ENCODE measurements at regions not wholly inside any gene's neighbourhood (a gene's known extent, or its start where the extent isn't known, plus 50 kb on each side); places are given as distances from the start of the nearest gene placed in this dataset.

DNA sequence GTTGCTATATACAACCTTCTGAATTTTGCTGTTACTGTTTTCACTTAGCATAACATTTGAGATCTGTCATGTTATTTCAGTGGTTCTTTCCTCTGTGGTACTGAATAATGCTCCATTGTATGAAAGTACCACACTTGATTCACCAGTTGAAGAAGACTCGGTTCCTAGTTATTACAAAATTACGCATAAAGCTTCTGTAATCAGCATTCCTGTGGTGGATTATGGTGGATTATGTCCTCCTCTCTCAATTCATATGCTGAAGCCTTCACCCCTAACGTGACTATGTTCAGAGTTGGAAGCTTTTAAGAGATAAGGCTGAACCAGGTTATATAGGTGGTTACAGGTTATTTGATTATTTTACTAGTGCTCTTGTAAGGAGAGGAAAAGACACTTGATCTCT is 2143.5 kb upstream of the AGA start:
- TF ChIP-seq, protein P1, sequence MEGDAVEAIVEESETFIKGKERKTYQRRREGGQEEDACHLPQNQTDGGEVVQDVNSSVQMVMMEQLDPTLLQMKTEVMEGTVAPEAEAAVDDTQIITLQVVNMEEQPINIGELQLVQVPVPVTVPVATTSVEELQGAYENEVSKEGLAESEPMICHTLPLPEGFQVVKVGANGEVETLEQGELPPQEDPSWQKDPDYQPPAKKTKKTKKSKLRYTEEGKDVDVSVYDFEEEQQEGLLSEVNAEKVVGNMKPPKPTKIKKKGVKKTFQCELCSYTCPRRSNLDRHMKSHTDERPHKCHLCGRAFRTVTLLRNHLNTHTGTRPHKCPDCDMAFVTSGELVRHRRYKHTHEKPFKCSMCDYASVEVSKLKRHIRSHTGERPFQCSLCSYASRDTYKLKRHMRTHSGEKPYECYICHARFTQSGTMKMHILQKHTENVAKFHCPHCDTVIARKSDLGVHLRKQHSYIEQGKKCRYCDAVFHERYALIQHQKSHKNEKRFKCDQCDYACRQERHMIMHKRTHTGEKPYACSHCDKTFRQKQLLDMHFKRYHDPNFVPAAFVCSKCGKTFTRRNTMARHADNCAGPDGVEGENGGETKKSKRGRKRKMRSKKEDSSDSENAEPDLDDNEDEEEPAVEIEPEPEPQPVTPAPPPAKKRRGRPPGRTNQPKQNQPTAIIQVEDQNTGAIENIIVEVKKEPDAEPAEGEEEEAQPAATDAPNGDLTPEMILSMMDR (conservative IDR thresholded peaks at IDR 0.05), result no peak
- TF ChIP-seq ZFX (IDR thresholded peaks at IDR 0.05), result no peak

Measured in C4-2B (cell line).